K562 (cell line): ENCODE measurements at regions not wholly inside any gene's neighbourhood (a gene's known extent, or its start where the extent isn't known, plus 50 kb on each side); places are given as distances from the start of the nearest gene placed in this dataset.

ENCODE experiments used
- ATAC-seq: fragments of 200-7000 bp; cut with Tn5 transposase; 3 replicates; pipeline ENCODE4 v1.9.1; 2020; ENCODE audit warnings: moderate library complexity
- BruUV-seq: library from RNA; stranded (reverse); fragments of 400-500 nt; replicated peaks from 2 replicates; lab custom pipeline; 2021; lab: Mats Ljungman, UMichigan
- CTCF ChIA-PET: fragments of 300-600 bp; formaldehyde crosslinking; extraction: SDS; loops from one replicate; lab custom pipeline; 2021; ENCODE audit warnings: low intra/inter-chr PET ratio; lab: Yijun Ruan, JAX
- POLR2A ChIA-PET: fragments of 300-600, 350-650 bp; sonication (Branson Sonifier 250); formaldehyde crosslinking; extraction: SDS; loops from one replicate; lab custom pipeline; 2021; ENCODE audit warnings: antibody characterized with exemption, inconsistent platforms; lab: Yijun Ruan, JAX
- DNase-seq, 4 experiments: peaks; one replicate each; pipeline versions ENCODE4 v3.0.0 to v3.0.0-alpha.2; 2011 to 2018; ENCODE audit warnings: low spot score in 3 of 4, mixed read lengths in 3 of 4; ENCODE audit errors: extremely low read depth in 1 of 4
- FAIRE-seq: peaks from 2 replicates; lab custom pipeline; 2011; peaks lifted over from hg19 to GRCh38; lab: Jason Lieb, UNC
- H2AFZ ChIP-seq: 2 replicates; pipeline ENCODE4 v1.6.0; 2011; ENCODE audit warnings: low read depth, low read length, control low read depth, inconsistent platforms
- H3K27ac ChIP-seq: fragments of 200-600 bp; 3 replicates; pipeline ENCODE4 v1.8.0; 2011; ENCODE audit warnings: low read depth, mild to moderate bottlenecking, control low read depth, inconsistent platforms, low read length, moderate library complexity, mixed read lengths; ENCODE audit errors: extremely low read depth
- H3K27me3 ChIP-seq, 2 experiments: fragments of 300-600 bp in 1 of 2; 2 replicates in 1 of 2; 3 replicates in 1 of 2; pipeline versions ENCODE4 v1.6.0 to v1.8.0; 2011; ENCODE audit warnings: inconsistent platforms in 2 of 2, low read length in 2 of 2, mild to moderate bottlenecking in 1 of 2, mixed read lengths in 1 of 2, moderate library complexity in 1 of 2; ENCODE audit not compliant: control insufficient read depth in 2 of 2, insufficient read depth in 2 of 2
- H3K36me3 ChIP-seq: fragments of 300-600 bp; 3 replicates; pipeline ENCODE4 v1.8.0; 2011; ENCODE audit warnings: mild to moderate bottlenecking, low read length, inconsistent platforms; ENCODE audit not compliant: control insufficient read depth, insufficient read depth
- H3K4me1 ChIP-seq, 2 experiments: fragments of 200-600 bp in 1 of 2; replicated peaks in 1 of 2; 2 replicates in 1 of 2; 3 replicates in 1 of 2; pipeline versions ENCODE4 v1.5.1 to v1.8.0; 2011; ENCODE audit warnings: inconsistent platforms in 2 of 2, low read length in 2 of 2, mild to moderate bottlenecking in 1 of 2, mixed read lengths in 1 of 2, moderate library complexity in 1 of 2; ENCODE audit not compliant: control insufficient read depth in 2 of 2, insufficient read depth in 2 of 2
- H3K4me2 ChIP-seq: 2 replicates; pipeline ENCODE4 v1.6.1; 2011; ENCODE audit warnings: low read length, control low read depth, inconsistent platforms, mixed read lengths; ENCODE audit not compliant: insufficient read depth
- H3K4me3 ChIP-seq: fragments of 200-600 bp; sonication (generic), shearing (Covaris generic); 2 replicates; pipeline ENCODE4 v1.5.1; 2016; ENCODE audit warnings: control low read depth, inconsistent platforms
- H3K79me2 ChIP-seq: fragments of 200-600 bp; 3 replicates; pipeline ENCODE4 v1.8.0; 2011; ENCODE audit warnings: low read length, inconsistent platforms; ENCODE audit not compliant: control insufficient read depth, insufficient read depth
- H3K9ac ChIP-seq, 2 experiments: 2 replicates each; pipeline versions ENCODE4 v1.6.0 to v1.6.1; 2011; ENCODE audit warnings: low read depth in 2 of 2, low read length in 2 of 2, control low read depth in 1 of 2, inconsistent platforms in 1 of 2, mild to moderate bottlenecking in 1 of 2, mixed read lengths in 1 of 2; ENCODE audit not compliant: insufficient read depth in 1 of 2
- H3K9me1 ChIP-seq: one replicate; pipeline ENCODE4 v1.6.0; 2011; ENCODE audit warnings: inconsistent platforms, mild to moderate bottlenecking, low read length, moderate library complexity; ENCODE audit not compliant: control insufficient read depth, insufficient read depth
- H3K9me3 ChIP-seq: replicated peaks from 2 replicates; pipeline ENCODE4 v1.5.1; 2011; ENCODE audit warnings: low read depth, low read length, inconsistent platforms; ENCODE audit not compliant: control insufficient read depth, insufficient read depth
- H4K20me1 ChIP-seq: replicated peaks from 2 replicates; pipeline ENCODE4 v1.6.1; 2011; ENCODE audit warnings: low read length, inconsistent platforms, mixed read lengths; ENCODE audit not compliant: control insufficient read depth, insufficient read depth
- CBX1 ChIP-seq: sonication (generic); IDR thresholded peaks from 2 replicates; pipeline ENCODE4 v1.6.1; 2016; ENCODE audit warnings: antibody characterized with exemption, low read depth, mild to moderate bottlenecking
- CSDE1 ChIP-seq, 2 experiments: fragments of 450-650 bp; IDR thresholded peaks; 2 replicates each; pipeline ENCODE4 v1.6.1; 2016; ENCODE audit warnings: mild to moderate bottlenecking in 1 of 2
- FOSL1 ChIP-seq: fragments of 200-800 bp; sonication (Bioruptor generic); conservative IDR thresholded peaks from 2 replicates; pipeline ENCODE4 v1.6.1; 2016; ENCODE audit warnings: missing genetic modification characterization, missing compliant biosample characterization
- GABPB2 ChIP-seq: fragments of 250-450 bp; sonication (Bioruptor Pico); conservative IDR thresholded peaks from 2 replicates; pipeline ENCODE4 v1.5.1; 2021; ENCODE audit warnings: mild to moderate bottlenecking
- HEY1 ChIP-seq: fragments of 250-450 bp; sonication (Bioruptor Pico); IDR thresholded peaks from 2 replicates; pipeline ENCODE4 v1.5.0; 2020; ENCODE audit warnings: mild to moderate bottlenecking, moderate library complexity, borderline replicate concordance
- MAFG ChIP-seq: fragments of 450-650 bp; conservative IDR thresholded peaks from 2 replicates; pipeline ENCODE4 v1.6.1; 2016; ENCODE audit warnings: missing genetic modification characterization, missing compliant biosample characterization
- MCM2 ChIP-seq: fragments of 450-650 bp; IDR thresholded peaks from 2 replicates; pipeline ENCODE4 v1.6.1; 2017; ENCODE audit warnings: low read depth, mild to moderate bottlenecking
- PHF8 ChIP-seq: fragments of 200-600 bp; sonication (generic); IDR thresholded peaks from 2 replicates; pipeline ENCODE4 v1.6.1; 2012; ENCODE audit warnings: mixed run types, mild to moderate bottlenecking, inconsistent platforms, low read length, moderate library complexity, borderline replicate concordance
- POLR3A ChIP-seq: IDR thresholded peaks from 2 replicates; pipeline ENCODE4 v1.6.1; 2011; ENCODE audit warnings: borderline replicate concordance, mild to moderate bottlenecking, moderate library complexity; ENCODE audit not compliant: insufficient read length, insufficient read depth; ENCODE audit errors: extremely low read depth
- RCOR1 ChIP-seq, 2 experiments: IDR thresholded peaks; 2 replicates each; pipeline ENCODE4 v1.6.1; 2012; ENCODE audit warnings: low read depth in 2 of 2, low read length in 2 of 2, borderline replicate concordance in 1 of 2, improper control_type of control experiment in 1 of 2
- SOX6 ChIP-seq: fragments of 450-650 bp; IDR thresholded peaks from 2 replicates; pipeline ENCODE4 v1.6.1; 2014; ENCODE audit warnings: mild to moderate bottlenecking
- ZBTB33 ChIP-seq: sonication (generic); formaldehyde crosslinking; IDR thresholded peaks from 2 replicates; pipeline ENCODE4 v1.8.1; 2023; ENCODE audit warnings: mild to moderate bottlenecking, missing genetic modification reagents
- ZNF174 ChIP-seq: fragments of 250-450 bp; sonication (Bioruptor Pico); IDR thresholded peaks from 2 replicates; pipeline ENCODE4 v1.4.0; 2020; ENCODE audit warnings: mild to moderate bottlenecking
- ZNF232 ChIP-seq: sonication (generic); formaldehyde crosslinking; IDR thresholded peaks from 2 replicates; pipeline ENCODE4 v1.8.0; 2022; ENCODE audit warnings: mild to moderate bottlenecking, missing genetic modification reagents
- ZNF311 ChIP-seq: fragments of 250-450 bp; sonication (Bioruptor Pico); IDR thresholded peaks from 2 replicates; pipeline ENCODE4 v1.4.0; 2020; ENCODE audit warnings: mild to moderate bottlenecking, moderate library complexity
- ZNF75A ChIP-seq: fragments of 450-650 bp; formaldehyde crosslinking; IDR thresholded peaks from 2 replicates; pipeline ENCODE4 v1.4.0; 2020; ENCODE audit warnings: mild to moderate bottlenecking
- WGBS: fragments of 100-300 bp; shearing (Covaris generic); methylation state at CpG from one replicate; pipeline ENCODE4 v1.1.6; 2016; ENCODE audit warnings: low coverage, mixed read lengths; ENCODE audit not compliant: insufficient coverage; ENCODE audit errors: missing lambda C conversion rate; 5-methylcytosine and 5-hydroxymethylcytosine counted together
- in situ Hi-C: fragments of 300-500 bp; cut with MboI; formaldehyde crosslinking; loops from 4 replicates; pipeline ENCODE4 v1.15.0; 2018; ENCODE audit warnings: inconsistent platforms, mixed read lengths
- intact Hi-C: fragments of 100-400 bp; cut with micrococcal nuclease; formaldehyde crosslinking; loops from 2 replicates; pipeline ENCODE4 v1.14.2; 2022
- TF ChIP-seq, protein P1 (sequence below): fragments of 250-450 bp; sonication (Bioruptor Pico); IDR thresholded peaks from 2 replicates; pipeline ENCODE4 v1.8.0; 2022; ENCODE audit warnings: moderate library complexity, mild to moderate bottlenecking, inconsistent platforms
- TF ChIP-seq, protein P2 (sequence below): sonication (generic); formaldehyde crosslinking; IDR thresholded peaks from 2 replicates; pipeline ENCODE4 v1.8.0; 2023; ENCODE audit warnings: mild to moderate bottlenecking, missing genetic modification reagents
- TF ChIP-seq, protein P3 (sequence below): fragments of 250-450 bp; sonication (Bioruptor Pico); IDR thresholded peaks from 2 replicates; pipeline ENCODE4 v1.6.1; 2021; ENCODE audit warnings: mild to moderate bottlenecking

DNA sequence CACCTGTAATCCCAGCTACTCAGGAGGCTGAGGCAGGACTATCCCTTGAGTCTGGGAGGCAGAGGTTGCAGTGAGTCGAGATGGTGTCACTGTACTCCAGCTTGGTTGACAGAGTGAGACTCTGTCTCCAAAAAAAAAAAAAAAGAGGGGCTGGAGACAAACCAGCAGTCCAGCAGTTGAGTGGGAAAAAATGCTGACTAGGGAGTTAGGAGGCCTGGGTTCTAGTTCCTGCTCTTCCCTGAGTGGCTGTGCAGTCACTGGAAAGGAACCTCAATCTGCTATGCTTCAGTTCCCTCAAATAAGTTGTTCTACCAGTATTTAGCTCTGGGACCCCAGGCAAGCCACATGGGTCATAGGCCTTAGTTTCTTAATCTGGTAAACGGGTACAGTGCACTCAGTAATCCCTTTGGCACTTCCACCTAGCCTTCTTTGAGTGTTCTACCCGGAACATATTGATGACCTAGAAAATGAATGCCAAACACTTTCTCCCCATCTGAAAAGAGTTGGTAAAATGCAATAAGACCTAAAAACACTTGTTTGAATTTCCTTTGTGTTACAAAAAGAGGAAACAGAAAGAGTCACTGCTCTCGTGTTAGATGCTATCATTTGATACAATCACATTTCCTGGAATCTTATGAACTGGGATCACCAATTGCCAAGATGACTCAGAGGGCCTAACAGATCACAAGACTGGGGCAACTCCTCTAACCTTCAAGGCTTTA, 99.3 kb upstream of the EGFL6 start:
- no peak for ATAC-seq
- no peak for DNase-seq
- 8% methylated on average over 3 of the region's 4 CpGs for WGBS
- Histone ChIP-seq H2AFZ (no peak overlapping the region), H3K27ac (no peak overlapping the region), H3K4me2 (no peak overlapping the region), H3K9me1 (no peaks in the 10 kb centered on the region), H3K9me3 (no peaks in the 10 kb centered on the region), H3K4me1 (no peaks in the 10 kb centered on the region; a peak in 2 of 5 replicates), H4K20me1 (no peaks in the 10 kb centered on the region), H3K79me2 (no peaks in the 10 kb centered on the region), H3K9ac (no peak overlapping the region), H3K36me3 (no peaks in the 10 kb centered on the region), H3K4me3 (no peak overlapping the region), H3K27me3 (peaks cover 0 to 2% of the 10 kb centered on the region in 2 experiments; a peak in 1 of 5 replicates)
- in situ Hi-C loops (no loop called here), intact Hi-C loops (no loop called here)
- FAIRE-seq = no peak
- ChIA-PET POLR2A (no interaction called here), CTCF (no interaction called here)
- no TSS peak for BruUV-seq
- no peak for TF ChIP-seq ZBTB33 (CRISPR knock-in tag)
- TF ChIP-seq, protein P1, sequence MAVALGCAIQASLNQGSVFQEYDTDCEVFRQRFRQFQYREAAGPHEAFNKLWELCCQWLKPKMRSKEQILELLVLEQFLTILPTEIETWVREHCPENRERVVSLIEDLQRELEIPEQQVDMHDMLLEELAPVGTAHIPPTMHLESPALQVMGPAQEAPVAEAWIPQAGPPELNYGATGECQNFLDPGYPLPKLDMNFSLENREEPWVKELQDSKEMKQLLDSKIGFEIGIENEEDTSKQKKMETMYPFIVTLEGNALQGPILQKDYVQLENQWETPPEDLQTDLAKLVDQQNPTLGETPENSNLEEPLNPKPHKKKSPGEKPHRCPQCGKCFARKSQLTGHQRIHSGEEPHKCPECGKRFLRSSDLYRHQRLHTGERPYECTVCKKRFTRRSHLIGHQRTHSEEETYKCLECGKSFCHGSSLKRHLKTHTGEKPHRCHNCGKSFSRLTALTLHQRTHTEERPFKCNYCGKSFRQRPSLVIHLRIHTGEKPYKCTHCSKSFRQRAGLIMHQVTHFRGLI = no peak
- no peak for TF ChIP-seq CSDE1 (IDR thresholded peaks at IDR 0.05)
- TF ChIP-seq FOSL1 (tag) = peak; percentile 94
- no peak for TF ChIP-seq PHF8
- TF ChIP-seq, protein P2, sequence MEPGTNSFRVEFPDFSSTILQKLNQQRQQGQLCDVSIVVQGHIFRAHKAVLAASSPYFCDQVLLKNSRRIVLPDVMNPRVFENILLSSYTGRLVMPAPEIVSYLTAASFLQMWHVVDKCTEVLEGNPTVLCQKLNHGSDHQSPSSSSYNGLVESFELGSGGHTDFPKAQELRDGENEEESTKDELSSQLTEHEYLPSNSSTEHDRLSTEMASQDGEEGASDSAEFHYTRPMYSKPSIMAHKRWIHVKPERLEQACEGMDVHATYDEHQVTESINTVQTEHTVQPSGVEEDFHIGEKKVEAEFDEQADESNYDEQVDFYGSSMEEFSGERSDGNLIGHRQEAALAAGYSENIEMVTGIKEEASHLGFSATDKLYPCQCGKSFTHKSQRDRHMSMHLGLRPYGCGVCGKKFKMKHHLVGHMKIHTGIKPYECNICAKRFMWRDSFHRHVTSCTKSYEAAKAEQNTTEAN (CRISPR knock-in tag) = no peak
- TF ChIP-seq ZNF174 (CRISPR knock-in tag) = no peak
- peak; percentile 72; the same call in 1 of the 2 replicates for TF ChIP-seq CBX1
- TF ChIP-seq HEY1 (CRISPR knock-in tag) = no peak
- no peak; the same call in 1 of the 2 replicates for TF ChIP-seq SOX6
- TF ChIP-seq, protein P3, sequence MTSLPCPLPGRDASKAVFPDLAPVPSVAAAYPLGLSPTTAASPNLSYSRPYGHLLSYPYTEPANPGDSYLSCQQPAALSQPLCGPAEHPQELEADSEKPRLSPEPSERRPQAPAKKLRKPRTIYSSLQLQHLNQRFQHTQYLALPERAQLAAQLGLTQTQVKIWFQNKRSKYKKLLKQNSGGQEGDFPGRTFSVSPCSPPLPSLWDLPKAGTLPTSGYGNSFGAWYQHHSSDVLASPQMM (CRISPR knock-in tag) = no peak
- no peak for TF ChIP-seq GABPB2 (CRISPR knock-in tag)
- TF ChIP-seq RCOR1 (IDR thresholded peaks at IDR 0.05; ENCODE audit: borderline replicate concordance in 1 of 2, low read depth in 2 of 2, low read length in 2 of 2) = no peak
- peak; percentile 36 for TF ChIP-seq MAFG (tag)
- TF ChIP-seq POLR3A = no peak
- TF ChIP-seq ZNF232 (CRISPR knock-in tag) = no peak
- TF ChIP-seq ZNF75A (CRISPR knock-in tag) = no peak
- TF ChIP-seq MCM2 = no peak
- no peak for TF ChIP-seq ZNF311
